GM12872 (cell line): ENCODE measurements at regions not wholly inside any gene's neighbourhood (a gene's known extent, or its start where the extent isn't known, plus 50 kb on each side); places are given as distances from the start of the nearest gene placed in this dataset.

Experiments used
- TF ChIP-seq, protein P1 (sequence below): IDR thresholded peaks from 3 replicates; pipeline ENCODE4 v1.5.1; 2011; ENCODE audit warnings: low read depth, mild to moderate bottlenecking, low read length, moderate library complexity; ENCODE audit not compliant: insufficient read depth

DNA sequence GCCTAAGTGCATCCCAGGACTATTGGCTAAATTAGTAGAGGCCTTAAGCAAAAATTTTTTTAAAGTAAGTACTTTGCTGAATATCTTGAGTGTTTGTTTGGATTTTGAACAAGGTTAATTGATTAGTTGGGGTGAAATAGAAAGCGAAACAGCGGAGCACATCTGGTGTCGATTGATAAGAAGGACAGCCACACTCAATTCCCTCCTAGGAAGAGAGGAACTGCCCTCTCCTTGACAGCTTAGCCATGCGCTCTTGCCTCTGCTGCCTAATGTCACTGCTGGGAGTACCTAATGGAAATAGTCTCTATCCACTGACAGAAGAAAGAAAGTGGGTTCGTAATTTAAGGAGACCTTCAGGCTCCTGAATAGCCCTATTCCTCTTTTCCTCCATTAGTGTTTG, 943.6 kb downstream of the DIPK2A start:
- TF ChIP-seq, protein P1, sequence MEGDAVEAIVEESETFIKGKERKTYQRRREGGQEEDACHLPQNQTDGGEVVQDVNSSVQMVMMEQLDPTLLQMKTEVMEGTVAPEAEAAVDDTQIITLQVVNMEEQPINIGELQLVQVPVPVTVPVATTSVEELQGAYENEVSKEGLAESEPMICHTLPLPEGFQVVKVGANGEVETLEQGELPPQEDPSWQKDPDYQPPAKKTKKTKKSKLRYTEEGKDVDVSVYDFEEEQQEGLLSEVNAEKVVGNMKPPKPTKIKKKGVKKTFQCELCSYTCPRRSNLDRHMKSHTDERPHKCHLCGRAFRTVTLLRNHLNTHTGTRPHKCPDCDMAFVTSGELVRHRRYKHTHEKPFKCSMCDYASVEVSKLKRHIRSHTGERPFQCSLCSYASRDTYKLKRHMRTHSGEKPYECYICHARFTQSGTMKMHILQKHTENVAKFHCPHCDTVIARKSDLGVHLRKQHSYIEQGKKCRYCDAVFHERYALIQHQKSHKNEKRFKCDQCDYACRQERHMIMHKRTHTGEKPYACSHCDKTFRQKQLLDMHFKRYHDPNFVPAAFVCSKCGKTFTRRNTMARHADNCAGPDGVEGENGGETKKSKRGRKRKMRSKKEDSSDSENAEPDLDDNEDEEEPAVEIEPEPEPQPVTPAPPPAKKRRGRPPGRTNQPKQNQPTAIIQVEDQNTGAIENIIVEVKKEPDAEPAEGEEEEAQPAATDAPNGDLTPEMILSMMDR, result no peak

DNA sequence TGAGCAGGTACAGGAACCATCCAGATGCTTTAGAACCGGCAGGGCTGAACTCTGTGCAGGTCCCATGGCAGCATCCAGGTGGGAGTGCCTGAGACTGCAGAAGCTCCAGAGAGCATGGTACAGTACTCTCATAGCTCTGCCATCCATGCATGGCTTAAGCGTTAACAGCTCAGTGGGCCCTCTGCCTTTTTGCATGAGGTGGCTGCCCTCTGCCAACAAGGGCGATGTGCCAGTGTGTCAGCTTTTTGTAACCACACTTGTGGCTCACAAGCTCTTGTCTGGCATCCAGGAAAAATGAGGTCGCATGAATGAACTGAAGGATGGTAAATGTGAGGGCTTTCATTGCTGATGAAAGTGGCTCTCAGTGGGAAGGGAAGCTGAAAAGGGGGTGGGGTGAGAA, 950.1 kb downstream of the DIPK2A start:
- TF ChIP-seq, protein P1, result no peak

DNA sequence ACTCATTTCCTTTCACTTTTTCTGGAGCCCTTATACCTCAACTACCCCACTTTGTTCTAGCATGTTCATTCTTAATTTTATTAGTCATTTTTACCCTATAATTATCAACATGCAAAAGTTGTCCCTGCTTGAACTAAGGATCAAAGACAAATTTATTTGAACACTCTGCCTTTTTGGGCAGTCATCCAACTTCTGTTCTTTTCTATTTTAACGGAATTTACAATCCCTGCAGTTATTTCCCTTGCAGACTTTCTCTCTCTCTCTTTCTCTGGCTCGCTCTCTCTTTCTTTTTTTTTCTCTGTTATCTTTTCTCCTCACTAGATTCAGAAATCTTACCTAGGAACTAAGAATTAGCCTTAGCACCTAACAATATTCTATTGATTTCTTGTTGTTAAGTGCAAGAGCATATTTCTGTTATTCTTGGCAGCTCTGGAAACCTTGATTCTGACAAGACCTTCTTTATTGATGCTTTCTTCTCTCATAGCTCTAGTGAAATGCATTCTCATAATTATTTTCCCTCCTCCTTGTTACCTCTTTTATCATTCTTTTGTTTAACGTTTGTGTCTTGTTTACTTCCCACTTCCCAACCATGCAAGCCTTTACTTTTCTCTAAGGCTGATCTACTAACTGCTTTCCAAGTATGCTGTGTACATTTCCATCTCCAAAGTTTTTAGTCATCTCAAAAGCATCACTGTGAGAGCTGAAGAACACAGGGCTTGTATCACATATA, 951.6 kb downstream of the DIPK2A start:
- TF ChIP-seq, protein P1, result no peak

DNA sequence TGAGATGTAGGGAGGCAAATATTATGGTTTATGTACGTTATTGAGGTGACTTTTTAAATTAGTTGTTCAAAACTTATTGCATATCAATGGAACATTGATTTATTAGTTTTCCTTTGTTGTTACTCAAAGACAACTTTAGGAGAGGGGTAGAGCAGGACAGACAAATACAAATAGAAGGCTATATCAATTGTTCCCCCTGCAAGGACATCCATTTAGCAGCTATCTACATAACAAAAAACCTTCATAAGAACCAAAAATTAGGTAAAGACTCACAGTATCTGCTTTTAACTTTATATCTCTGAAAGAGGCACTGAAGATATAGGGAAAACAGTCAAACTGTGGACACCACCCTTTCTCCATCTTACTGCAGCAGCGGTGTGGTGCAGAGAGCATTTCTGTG, 958.8 kb downstream of the DIPK2A start:
- TF ChIP-seq, protein P1, result no peak

DNA sequence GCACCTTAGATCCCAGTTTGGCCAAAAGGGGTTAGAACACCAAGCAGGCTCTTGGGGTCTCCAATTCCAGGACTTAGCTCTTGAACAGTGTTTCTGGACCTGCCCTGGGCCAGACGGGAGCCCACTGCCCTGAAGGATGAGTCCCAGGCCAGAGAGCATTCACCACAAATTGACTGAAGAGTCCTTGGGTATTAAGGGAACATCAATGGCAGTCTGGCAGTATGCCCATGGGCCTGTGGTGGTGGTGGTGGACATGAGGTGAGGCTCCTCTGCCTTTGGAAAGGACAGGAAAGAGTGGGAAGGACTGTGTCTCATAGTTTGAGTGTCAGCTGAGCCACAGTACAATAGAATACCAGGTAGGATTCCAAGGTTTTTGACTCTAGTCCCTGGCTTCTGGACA, 960.0 kb downstream of the DIPK2A start:
- TF ChIP-seq, protein P1, result no peak

DNA sequence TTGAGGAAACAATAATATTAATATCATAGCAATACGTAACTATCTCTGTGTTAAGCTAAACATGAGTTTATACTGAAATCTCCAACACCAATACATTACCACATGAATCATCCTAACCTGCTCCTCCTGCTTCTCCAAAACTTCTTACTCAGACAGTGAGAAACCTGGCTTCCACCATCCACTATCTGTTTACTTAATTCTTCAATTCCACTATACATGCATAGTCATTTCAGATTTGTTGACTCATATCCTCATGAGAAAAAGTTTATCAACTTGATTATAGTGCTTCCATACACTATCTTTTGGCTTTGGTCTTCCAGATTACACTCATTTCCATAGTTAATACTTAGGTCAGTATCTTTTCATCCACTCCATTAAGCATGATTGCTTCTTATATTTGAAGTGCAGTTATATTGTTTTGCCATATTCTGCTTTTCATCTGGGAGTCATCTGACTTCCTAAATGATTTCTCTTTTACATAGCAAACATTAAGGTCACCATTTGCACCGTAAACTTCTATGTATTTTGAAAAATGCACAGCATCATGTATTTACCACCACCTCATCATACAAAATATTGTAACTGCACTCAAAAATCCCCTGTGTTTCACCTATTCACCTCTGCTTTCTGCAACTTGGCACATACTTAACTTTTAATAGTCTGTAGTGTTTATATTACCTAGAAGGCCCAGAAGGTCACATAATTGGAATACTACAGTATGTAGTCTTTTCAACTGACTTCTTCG, 970.6 kb downstream of the DIPK2A start:
- TF ChIP-seq, protein P1, result no peak

DNA sequence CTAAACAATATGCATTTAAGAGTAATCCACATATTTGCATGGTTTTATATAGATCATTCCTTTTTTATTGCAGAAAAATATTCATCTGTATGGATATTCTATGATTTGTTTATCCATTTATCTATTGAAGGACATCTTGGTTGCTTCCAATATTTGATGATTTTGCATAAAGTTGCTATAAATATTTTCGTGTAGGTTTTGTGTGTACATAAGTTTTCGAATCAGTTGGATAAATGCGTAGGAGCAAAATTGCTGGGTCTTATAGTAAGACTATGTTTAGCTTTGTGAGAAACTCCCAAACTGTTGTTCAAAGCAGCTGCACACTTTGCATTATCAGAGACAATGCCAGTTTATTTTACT, 971.2 kb downstream of the DIPK2A start:
- TF ChIP-seq, protein P1, result no peak
